Right lobe of liver (tissue), 6 donors: ENCODE measurements at regions not wholly inside any gene's neighbourhood (a gene's known extent, or its start where the extent isn't known, plus 50 kb on each side); places are given as distances from the start of the nearest gene placed in this dataset.

ENCODE experiments used
- ATAC-seq, 4 donors: fragments of 200-7000 bp; cut with Tn5 transposase; one replicate each; pipeline ENCODE4 v1.9.1; 2020; ENCODE audit warnings: mild to moderate bottlenecking in 4 of 4, moderate library complexity in 4 of 4
- DNase-seq, 3 donors: peaks; one replicate each; pipeline ENCODE4 v3.0.0-alpha.2; 2020
- H3K27ac ChIP-seq, 3 donors: fragments of 200-600 bp; one replicate each; pipeline ENCODE4 v1.8.0; 2022
- H3K27me3 ChIP-seq, 2 donors: fragments of 200-600 bp; one replicate each; pipeline ENCODE4 v1.8.0; 2022
- H3K36me3 ChIP-seq, 4 donors: fragments of 200-600 bp; sonication (generic) in 1 of 4; one replicate each; pipeline versions ENCODE4 v1.5.1 to v1.8.0; 2017 to 2022; ENCODE audit warnings: control low read depth in 1 of 4
- H3K4me1 ChIP-seq, 4 donors: fragments of 200-600 bp; sonication (generic) in 1 of 4; one replicate each; pipeline versions ENCODE4 v1.5.1 to v1.8.0; 2017 to 2022; ENCODE audit warnings: control low read depth in 1 of 4
- H3K4me3 ChIP-seq, 3 donors: fragments of 200-600 bp; one replicate each; pipeline ENCODE4 v1.8.0; 2022
- H3K9me3 ChIP-seq, 4 donors: fragments of 200-600 bp; sonication (generic) in 1 of 4; one replicate each; pipeline versions ENCODE4 v1.5.1 to v1.8.0; 2017 to 2022; ENCODE audit warnings: control low read depth in 1 of 4
- CTCF ChIP-seq, 4 donors: fragments of 200-600 bp in 3 of 4; fragments of 450-650 bp in 1 of 4; IDR thresholded peaks; one replicate each; pipeline versions ENCODE4 v1.5.1 to v1.8.0; 2016 to 2022; ENCODE audit warnings: antibody characterized with exemption in 4 of 4, mild to moderate bottlenecking in 2 of 4
- POLR2A ChIP-seq: fragments of 450-650 bp; IDR thresholded peaks from one replicate; pipeline ENCODE4 v1.6.1; 2017; ENCODE audit warnings: antibody characterized with exemption, mild to moderate bottlenecking
- WGBS: methylation state at CpG from one replicate; pipeline ENCODE4 v1.1.6; 2018; ENCODE audit warnings: low coverage, low lambda C conversion rate; ENCODE audit not compliant: insufficient coverage; ENCODE audit errors: missing lambda C conversion rate; 5-methylcytosine and 5-hydroxymethylcytosine counted together
- intact Hi-C, 2 donors: fragments of 100-400 bp; cut with DNase I; formaldehyde crosslinking; loops; one replicate each; pipeline versions ENCODE4 v1.11.2 to v1.14.1; 2022
- donor health status: DM: no; HTN: yes; CAD: no.
- donor health status: DM: no; HTN: no; CAD: no.
- donor health status: DM: no; HTN: no; CAD: no.
- donor health status: DM: no; HTN: yes; CAD: no.
- donor health status: DM: no; HTN: yes; CAD: no.

- intact Hi-C loops, result no loop called here
- 67% methylated on average over 3 of the region's 3 CpGs for WGBS
- no peak for ATAC-seq
Measured at GRCh38 chrX:4358577-4358976, 645.1 kb upstream of the PRKX start.

GRCh38 chrX:4322916-4323315 is 609.5 kb upstream of the PRKX start:
- 47% methylated on average over 5 of the region's 5 CpGs for WGBS
- ATAC-seq (no peak), DNase-seq (no peak)
- Histone ChIP-seq H3K27ac (no peak overlapping the region), H3K4me1 (no peaks in the 10 kb centered on the region), H3K36me3 (no peaks in the 10 kb centered on the region), H3K27me3 (no peaks in the 10 kb centered on the region), H3K4me3 (no peak overlapping the region), H3K9me3 (no peaks in the 10 kb centered on the region)
- no peak for TF ChIP-seq POLR2A
- no peak for TF ChIP-seq CTCF (IDR thresholded peaks at IDR 0.05)
- intact Hi-C loops, result no loop called here

More at GRCh38 chrX:4358577-4358976, 645.1 kb upstream of the PRKX start:
- Histone ChIP-seq H3K4me1 (no peaks in the 10 kb centered on the region), H3K27me3 (peaks cover 0 to 3% of the 10 kb centered on the region in 2 donors), H3K27ac (no peak overlapping the region), H3K36me3 (no peaks in the 10 kb centered on the region), H3K4me3 (no peak overlapping the region), H3K9me3 (no peaks in the 10 kb centered on the region)
- DNase-seq, result no peak
- TF ChIP-seq CTCF (IDR thresholded peaks at IDR 0.05) (no peak), POLR2A (no peak)

- ATAC-seq, result no peak
- no peak for DNase-seq
Measured at GRCh38 chrX:4320436-4320947, 607.0 kb upstream of the PRKX start.

GRCh38 chrX:4315891-4316290 is 602.4 kb upstream of the PRKX start:
- H3K9me3 ChIP-seq, result no peaks in the 10 kb centered on the region
- no peaks in the 10 kb centered on the region for H3K4me1 ChIP-seq
- no peaks in the 10 kb centered on the region for H3K36me3 ChIP-seq
- no peak for ATAC-seq
- 44% methylated on average over 2 of the region's 2 CpGs for WGBS
- no peak for DNase-seq
- no peaks in the 10 kb centered on the region for H3K27me3 ChIP-seq
- H3K4me3 ChIP-seq, result no peak overlapping the region
- intact Hi-C loops, result no loop called here
- H3K27ac ChIP-seq, result no peak overlapping the region
- no peak for TF ChIP-seq CTCF (IDR thresholded peaks at IDR 0.05)
- TF ChIP-seq POLR2A, result no peak

More at GRCh38 chrX:4320436-4320947, 607.0 kb upstream of the PRKX start:
- Histone ChIP-seq H3K4me3 (no peak overlapping the region), H3K27ac (no peak overlapping the region), H3K36me3 (no peaks in the 10 kb centered on the region), H3K4me1 (no peaks in the 10 kb centered on the region), H3K27me3 (no peaks in the 10 kb centered on the region), H3K9me3 (no peaks in the 10 kb centered on the region)
- no peak for TF ChIP-seq POLR2A
- no peak for TF ChIP-seq CTCF (IDR thresholded peaks at IDR 0.05)
- intact Hi-C loops, result no loop called here
- 30% methylated on average over 9 of the region's 9 CpGs for WGBS

GRCh38 chrX:4314586-4314985 is 601.1 kb upstream of the PRKX start:
- TF ChIP-seq POLR2A (no peak), CTCF (IDR thresholded peaks at IDR 0.05) (no peak)
- DNase-seq (no peak), ATAC-seq (no peak)
- no peak overlapping the region for H3K4me3 ChIP-seq
- WGBS, result 33% methylated on average over 1 of the region's 1 CpG
- intact Hi-C loops, result no loop called here
- no peaks in the 10 kb centered on the region for H3K9me3 ChIP-seq
- H3K27ac ChIP-seq, result no peak overlapping the region
- no peaks in the 10 kb centered on the region for H3K27me3 ChIP-seq
- H3K36me3 ChIP-seq, result no peaks in the 10 kb centered on the region
- H3K4me1 ChIP-seq, result no peaks in the 10 kb centered on the region
